OCI-LY7 (cell line): ENCODE measurements at regions not wholly inside any gene's neighbourhood (a gene's known extent, or its start where the extent isn't known, plus 50 kb on each side); places are given as distances from the start of the nearest gene placed in this dataset.

Experiments used
- EZH2phosphoT487 ChIP-seq: fragments of 200-600 bp; sonication (generic); IDR thresholded peaks from 2 replicates; pipeline ENCODE4 v1.6.1; 2018; ENCODE audit warnings: low read depth, borderline replicate concordance, mild to moderate bottlenecking, mixed run types, antibody characterized with exemption, low read length, moderate library complexity, mixed read lengths
- TF ChIP-seq, protein P1 (sequence below): fragments of 200-600 bp; sonication (generic); conservative IDR thresholded peaks from 2 replicates; pipeline ENCODE4 v1.5.1; 2014; ENCODE audit warnings: mild to moderate bottlenecking, antibody characterized with exemption, low read length, moderate library complexity, mixed read lengths

DNA sequence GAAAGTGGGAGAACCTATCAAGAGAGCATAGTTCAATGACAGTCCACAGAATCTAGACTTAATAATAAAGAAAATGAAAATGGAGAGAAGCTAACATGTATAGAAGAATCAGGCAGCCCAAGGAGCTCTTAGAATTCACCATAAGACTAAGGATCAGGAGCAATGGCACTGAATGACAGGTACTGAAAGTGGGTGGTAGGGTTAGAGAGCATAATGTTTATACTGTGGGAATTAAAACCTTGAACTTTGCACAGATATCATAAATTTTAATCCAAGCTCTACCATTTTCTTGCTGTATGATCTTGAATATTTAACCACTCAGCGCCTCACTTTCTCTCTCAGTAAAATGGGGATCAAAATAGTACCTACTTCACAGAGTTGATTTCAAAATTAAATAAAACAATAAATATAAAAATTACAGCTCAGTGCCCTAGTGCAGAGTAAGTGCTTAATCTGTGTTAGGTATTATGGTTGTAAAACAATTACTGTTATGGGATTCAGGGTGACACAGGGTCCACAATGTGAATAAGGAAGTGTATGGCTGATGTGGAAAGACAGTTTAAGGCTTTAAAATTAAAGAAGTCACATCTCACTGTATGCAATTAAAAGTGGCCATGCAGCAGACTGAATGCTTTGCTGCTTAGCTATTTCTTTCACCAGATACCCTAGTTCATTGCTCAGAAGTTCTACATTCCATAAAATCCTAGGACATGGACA is 319.8 kb downstream of the HINT1 start:
- TF ChIP-seq, protein P1, sequence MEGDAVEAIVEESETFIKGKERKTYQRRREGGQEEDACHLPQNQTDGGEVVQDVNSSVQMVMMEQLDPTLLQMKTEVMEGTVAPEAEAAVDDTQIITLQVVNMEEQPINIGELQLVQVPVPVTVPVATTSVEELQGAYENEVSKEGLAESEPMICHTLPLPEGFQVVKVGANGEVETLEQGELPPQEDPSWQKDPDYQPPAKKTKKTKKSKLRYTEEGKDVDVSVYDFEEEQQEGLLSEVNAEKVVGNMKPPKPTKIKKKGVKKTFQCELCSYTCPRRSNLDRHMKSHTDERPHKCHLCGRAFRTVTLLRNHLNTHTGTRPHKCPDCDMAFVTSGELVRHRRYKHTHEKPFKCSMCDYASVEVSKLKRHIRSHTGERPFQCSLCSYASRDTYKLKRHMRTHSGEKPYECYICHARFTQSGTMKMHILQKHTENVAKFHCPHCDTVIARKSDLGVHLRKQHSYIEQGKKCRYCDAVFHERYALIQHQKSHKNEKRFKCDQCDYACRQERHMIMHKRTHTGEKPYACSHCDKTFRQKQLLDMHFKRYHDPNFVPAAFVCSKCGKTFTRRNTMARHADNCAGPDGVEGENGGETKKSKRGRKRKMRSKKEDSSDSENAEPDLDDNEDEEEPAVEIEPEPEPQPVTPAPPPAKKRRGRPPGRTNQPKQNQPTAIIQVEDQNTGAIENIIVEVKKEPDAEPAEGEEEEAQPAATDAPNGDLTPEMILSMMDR = no peak
- no peak for TF ChIP-seq EZH2phosphoT487
